ENCODE measurements at regions not wholly inside any gene's neighbourhood (a gene's known extent, or its start where the extent isn't known, plus 50 kb on each side); places are given as distances from the start of the nearest gene placed in this dataset.

- ChIA-PET POLR2A (ENCODE audit: low non-redundant PET) (no interaction called here), CTCF (no interaction called here)
- Histone ChIP-seq H3K4me1 (ENCODE audit: insufficient read depth, low read length, poor library complexity, severe bottlenecking) (peaks cover under 1% of the 10 kb centered on the region), H3K27ac (ENCODE audit: low read depth, low read length, poor library complexity, severe bottlenecking) (no peak overlapping the region), H3K4me3 (ENCODE audit: low read depth, low read length, poor library complexity, severe bottlenecking) (no peak overlapping the region), H3K9me3 (ENCODE audit: low read depth, low read length, poor library complexity, severe bottlenecking) (no peaks in the 10 kb centered on the region), H3K27me3 (replicated peaks; ENCODE audit: insufficient read depth, low read depth, low read length, poor library complexity) (no peaks in the 10 kb centered on the region), H3K36me3 (ENCODE audit: insufficient read depth, low read length, poor library complexity, severe bottlenecking) (no peaks in the 10 kb centered on the region)
- no TSS peak for BruUV-seq (replicated peaks)
- no peak for DNase-seq (ENCODE audit: low spot score)
- intact Hi-C loops (cut with micrococcal nuclease; ENCODE audit: unreplicated experiment), result no loop called here
- TF ChIP-seq CTCF (conservative IDR thresholded peaks at IDR 0.05; ENCODE audit: low read depth, low read length), result no peak
- no peak for TF ChIP-seq EZH2 (IDR thresholded peaks at IDR 0.05; ENCODE audit: borderline replicate concordance, low read depth, low read length, poor library complexity, severe bottlenecking)
Measured at GRCh38 chr20:48420176-48420575, 407.6 kb downstream of the PREX1 start.

- H3K9me3 ChIP-seq (ENCODE audit: low read depth, low read length, poor library complexity, severe bottlenecking), result no peaks in the 10 kb centered on the region
- no TSS peak for BruUV-seq (replicated peaks)
- ChIA-PET POLR2A (ENCODE audit: low non-redundant PET) (no interaction called here), CTCF (no interaction called here)
- intact Hi-C loops (cut with micrococcal nuclease; ENCODE audit: unreplicated experiment), result no loop called here
- no peak for TF ChIP-seq CTCF (conservative IDR thresholded peaks at IDR 0.05; ENCODE audit: low read depth, low read length)
- TF ChIP-seq EZH2 (IDR thresholded peaks at IDR 0.05; ENCODE audit: borderline replicate concordance, low read depth, low read length, poor library complexity, severe bottlenecking), result no peak
- H3K36me3 ChIP-seq (ENCODE audit: insufficient read depth, low read length, poor library complexity, severe bottlenecking), result no peaks in the 10 kb centered on the region
- H3K27me3 ChIP-seq (replicated peaks; ENCODE audit: insufficient read depth, low read depth, low read length, poor library complexity), result no peaks in the 10 kb centered on the region
- H3K4me3 ChIP-seq (ENCODE audit: low read depth, low read length, poor library complexity, severe bottlenecking), result no peak overlapping the region
- H3K4me1 ChIP-seq (ENCODE audit: insufficient read depth, low read length, poor library complexity, severe bottlenecking), result no peaks in the 10 kb centered on the region
- DNase-seq (ENCODE audit: low spot score), result no peak
- H3K27ac ChIP-seq (ENCODE audit: low read depth, low read length, poor library complexity, severe bottlenecking), result no peak overlapping the region
Measured at GRCh38 chr20:48419173-48419572, 408.6 kb downstream of the PREX1 start.

GRCh38 chr20:48416002-48416401, 411.8 kb downstream of the PREX1 start:
- ChIA-PET POLR2A (ENCODE audit: low non-redundant PET) (no interaction called here), CTCF (no interaction called here)
- no peaks in the 10 kb centered on the region for H3K4me1 ChIP-seq (ENCODE audit: insufficient read depth, low read length, poor library complexity, severe bottlenecking)
- TF ChIP-seq EZH2 (IDR thresholded peaks at IDR 0.05; ENCODE audit: borderline replicate concordance, low read depth, low read length, poor library complexity, severe bottlenecking), result no peak
- no peak for TF ChIP-seq CTCF (conservative IDR thresholded peaks at IDR 0.05; ENCODE audit: low read depth, low read length)
- H3K9me3 ChIP-seq (ENCODE audit: low read depth, low read length, poor library complexity, severe bottlenecking), result no peaks in the 10 kb centered on the region
- intact Hi-C loops (cut with micrococcal nuclease; ENCODE audit: unreplicated experiment), result no loop called here
- H3K4me3 ChIP-seq (ENCODE audit: low read depth, low read length, poor library complexity, severe bottlenecking), result no peak overlapping the region
- no peaks in the 10 kb centered on the region for H3K27me3 ChIP-seq (replicated peaks; ENCODE audit: insufficient read depth, low read depth, low read length, poor library complexity)
- BruUV-seq (replicated peaks), result no TSS peak
- no peak overlapping the region for H3K27ac ChIP-seq (ENCODE audit: low read depth, low read length, poor library complexity, severe bottlenecking)
- no peak for DNase-seq (ENCODE audit: low spot score)
- H3K36me3 ChIP-seq (ENCODE audit: insufficient read depth, low read length, poor library complexity, severe bottlenecking), result no peaks in the 10 kb centered on the region

Measured in A673 (cell line).